IPS-NIHi7 (cell line): ENCODE measurements at regions not wholly inside any gene's neighbourhood (a gene's known extent, or its start where the extent isn't known, plus 50 kb on each side); places are given as distances from the start of the nearest gene placed in this dataset.
"Not testable (repeated sequence)": the region's sequence is repeated elsewhere in the genome, so short reads cannot be mapped to it uniquely, and the experiment has no call there.

Source experiments
- DNase-seq: peaks from one replicate; pipeline ENCODE4 v3.0.0; 2012; ENCODE audit warnings: mixed read lengths; ENCODE audit errors: extremely low spot score

GRCh38 chrX:23458957-23459356 is 124.3 kb downstream of the PTCHD1 start:
- DNase-seq, result not testable (repeated sequence)

- no peak for DNase-seq
Observed at GRCh38 chrX:23465105-23465791, 130.6 kb downstream of the PTCHD1 start.

- DNase-seq, result no peak
Observed at GRCh38 chrX:23465985-23466384, 131.3 kb downstream of the PTCHD1 start.

GRCh38 chrX:23478056-23478455 is 143.4 kb downstream of the PTCHD1 start:
- DNase-seq, result no peak

- DNase-seq, result no peak
Observed at GRCh38 chrX:23478561-23478960, 143.9 kb downstream of the PTCHD1 start.

GRCh38 chrX:23482561-23482960 is 147.9 kb downstream of the PTCHD1 start:
- no peak for DNase-seq

- no peak for DNase-seq
Observed at GRCh38 chrX:23483396-23483795, 148.7 kb downstream of the PTCHD1 start.

GRCh38 chrX:23493941-23494374 is 159.3 kb downstream of the PTCHD1 start:
- no peak for DNase-seq

GRCh38 chrX:23494741-23495140 is 160.1 kb downstream of the PTCHD1 start:
- no peak for DNase-seq

GRCh38 chrX:23497919-23498318 is 163.3 kb downstream of the PTCHD1 start:
- DNase-seq, result no peak

- DNase-seq, result no peak
Observed at GRCh38 chrX:23501974-23502373, 165.3 kb upstream of the PRDX4 start.

- peak; percentile 58 for DNase-seq
Observed at GRCh38 chrX:23503835-23504539, 163.3 kb upstream of the PRDX4 start.

- DNase-seq, result no peak
Observed at GRCh38 chrX:23504540-23504884, 162.8 kb upstream of the PRDX4 start.

GRCh38 chrX:23504895-23505294 is 162.4 kb upstream of the PRDX4 start:
- DNase-seq, result no peak

GRCh38 chrX:23505531-23506303 is 161.6 kb upstream of the PRDX4 start:
- peak; percentile 29 for DNase-seq

GRCh38 chrX:23509256-23509655 is 158.0 kb upstream of the PRDX4 start:
- DNase-seq, result peak; percentile 26

GRCh38 chrX:23511793-23512192 is 155.5 kb upstream of the PRDX4 start:
- DNase-seq, result no peak

- DNase-seq, result peak; percentile 45
Observed at GRCh38 chrX:23513121-23513520, 154.2 kb upstream of the PRDX4 start.

GRCh38 chrX:23514082-23514481 is 153.2 kb upstream of the PRDX4 start:
- DNase-seq, result no peak

- no peak for DNase-seq
Observed at GRCh38 chrX:23515028-23515427, 152.3 kb upstream of the PRDX4 start.

GRCh38 chrX:23523026-23523657 is 144.2 kb upstream of the PRDX4 start:
- not testable (repeated sequence) for DNase-seq

- no peak for DNase-seq
Observed at GRCh38 chrX:23524467-23524866, 142.8 kb upstream of the PRDX4 start.
